Breast epithelium (tissue), 4 donors: ENCODE measurements at regions not wholly inside any gene's neighbourhood (a gene's known extent, or its start where the extent isn't known, plus 50 kb on each side); places are given as distances from the start of the nearest gene placed in this dataset.

Experiments
- DNase-seq, 2 donors: peaks; one replicate each; pipeline ENCODE4 v3.0.0-alpha.2; 2019; ENCODE audit warnings: low spot score in 2 of 2
- H3K27ac ChIP-seq, 2 donors: fragments of 200-600 bp; sonication (generic) in 1 of 2; one replicate each; pipeline ENCODE4 v1.5.1; 2016 to 2019; ENCODE audit warnings: mild to moderate bottlenecking in 1 of 2
- H3K27me3 ChIP-seq, 2 donors: fragments of 200-600 bp; sonication (generic) in 1 of 2; one replicate each; pipeline versions ENCODE4 v1.5.1 to v1.6.0; 2017 to 2019; ENCODE audit warnings: control low read depth in 1 of 2, mild to moderate bottlenecking in 1 of 2
- H3K36me3 ChIP-seq: fragments of 200-600 bp; one replicate; pipeline ENCODE4 v1.5.1; 2019
- H3K4me1 ChIP-seq, 2 donors: fragments of 200-600 bp; sonication (generic); one replicate each; pipeline ENCODE4 v1.5.1; 2016 to 2019; ENCODE audit warnings: control low read depth in 1 of 2
- H3K4me3 ChIP-seq, 3 donors: fragments of 200-600 bp; sonication (generic); 1 replicate in 2 of 3; 2 replicates in 1 of 3; pipeline ENCODE4 v1.5.1; 2016 to 2019; ENCODE audit warnings: mild to moderate bottlenecking in 3 of 3, moderate library complexity in 2 of 3
- H3K9me3 ChIP-seq, 2 donors: fragments of 200-600 bp; sonication (generic) in 1 of 2; one replicate each; pipeline ENCODE4 v1.5.1; 2016 to 2019; ENCODE audit warnings: control low read depth in 1 of 2
- POLR2A ChIP-seq: fragments of 450-650 bp; IDR thresholded peaks from one replicate; pipeline ENCODE4 v1.6.1; 2016; ENCODE audit warnings: antibody characterized with exemption, mild to moderate bottlenecking, moderate library complexity
- POLR2AphosphoS5 ChIP-seq, 3 donors: sonication (generic); formaldehyde crosslinking; IDR thresholded peaks; one replicate each; pipeline ENCODE4 v1.6.1; 2017; ENCODE audit warnings: antibody characterized with exemption in 3 of 3
- intact Hi-C: fragments of 100-400 bp; cut with DNase I; formaldehyde crosslinking; loops from one replicate; pipeline ENCODE4 v1.15.1; 2023; ENCODE audit warnings: low total_unique reads
- TF ChIP-seq, protein P1 (sequence below), 3 donors: fragments of 450-650 bp; IDR thresholded peaks; one replicate each; pipeline ENCODE4 v1.5.1; 2016 to 2017; ENCODE audit warnings: antibody characterized with exemption in 3 of 3, mild to moderate bottlenecking in 3 of 3, moderate library complexity in 3 of 3

- Histone ChIP-seq H3K9me3 (no peaks in the 10 kb centered on the region), H3K27ac (no peak overlapping the region), H3K4me1 (no peaks in the 10 kb centered on the region), H3K4me3 (no peak overlapping the region), H3K27me3 (peaks cover 0 to 4% of the 10 kb centered on the region in 2 donors), H3K36me3 (no peaks in the 10 kb centered on the region)
- TF ChIP-seq POLR2AphosphoS5 (IDR thresholded peaks at IDR 0.05) (no peak), POLR2A (no peak)
- TF ChIP-seq, protein P1, sequence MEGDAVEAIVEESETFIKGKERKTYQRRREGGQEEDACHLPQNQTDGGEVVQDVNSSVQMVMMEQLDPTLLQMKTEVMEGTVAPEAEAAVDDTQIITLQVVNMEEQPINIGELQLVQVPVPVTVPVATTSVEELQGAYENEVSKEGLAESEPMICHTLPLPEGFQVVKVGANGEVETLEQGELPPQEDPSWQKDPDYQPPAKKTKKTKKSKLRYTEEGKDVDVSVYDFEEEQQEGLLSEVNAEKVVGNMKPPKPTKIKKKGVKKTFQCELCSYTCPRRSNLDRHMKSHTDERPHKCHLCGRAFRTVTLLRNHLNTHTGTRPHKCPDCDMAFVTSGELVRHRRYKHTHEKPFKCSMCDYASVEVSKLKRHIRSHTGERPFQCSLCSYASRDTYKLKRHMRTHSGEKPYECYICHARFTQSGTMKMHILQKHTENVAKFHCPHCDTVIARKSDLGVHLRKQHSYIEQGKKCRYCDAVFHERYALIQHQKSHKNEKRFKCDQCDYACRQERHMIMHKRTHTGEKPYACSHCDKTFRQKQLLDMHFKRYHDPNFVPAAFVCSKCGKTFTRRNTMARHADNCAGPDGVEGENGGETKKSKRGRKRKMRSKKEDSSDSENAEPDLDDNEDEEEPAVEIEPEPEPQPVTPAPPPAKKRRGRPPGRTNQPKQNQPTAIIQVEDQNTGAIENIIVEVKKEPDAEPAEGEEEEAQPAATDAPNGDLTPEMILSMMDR (IDR thresholded peaks at IDR 0.05), result no peak
- DNase-seq, result no peak
- intact Hi-C loops, result no loop called here
Measured at GRCh38 chr11:45386972-45387371, 100.8 kb upstream of the SYT13 start.

GRCh38 chr11:45385844-45386243, 99.7 kb upstream of the SYT13 start:
- TF ChIP-seq, protein P1 (IDR thresholded peaks at IDR 0.05), result no peak
- TF ChIP-seq POLR2AphosphoS5 (IDR thresholded peaks at IDR 0.05) (no peak), POLR2A (no peak)
- intact Hi-C loops, result no loop called here
- no peak for DNase-seq

GRCh38 chr11:45385423-45385822, 99.3 kb upstream of the SYT13 start:
- H3K9me3 ChIP-seq, result no peaks in the 10 kb centered on the region
- no peaks in the 10 kb centered on the region for H3K36me3 ChIP-seq
- H3K27ac ChIP-seq, result no peak overlapping the region
- intact Hi-C loops, result no loop called here
- no peaks in the 10 kb centered on the region for H3K4me1 ChIP-seq
- no peak for DNase-seq
- H3K4me3 ChIP-seq, result no peak overlapping the region
- peaks cover 0 to 4% of the 10 kb centered on the region in 2 donors for H3K27me3 ChIP-seq
- TF ChIP-seq, protein P1 (IDR thresholded peaks at IDR 0.05), result no peak
- TF ChIP-seq POLR2A (no peak), POLR2AphosphoS5 (IDR thresholded peaks at IDR 0.05) (no peak)

More at GRCh38 chr11:45385844-45386243, 99.7 kb upstream of the SYT13 start:
- H3K4me1 ChIP-seq, result no peaks in the 10 kb centered on the region
- H3K36me3 ChIP-seq, result no peaks in the 10 kb centered on the region
- H3K9me3 ChIP-seq, result no peaks in the 10 kb centered on the region
- no peak overlapping the region for H3K4me3 ChIP-seq
- peaks cover 0 to 4% of the 10 kb centered on the region in 2 donors for H3K27me3 ChIP-seq
- H3K27ac ChIP-seq, result no peak overlapping the region

- peaks cover 0 to 6% of the 10 kb centered on the region in 2 donors for H3K27me3 ChIP-seq
- TF ChIP-seq POLR2A (no peak), POLR2AphosphoS5 (IDR thresholded peaks at IDR 0.05) (no peak)
- TF ChIP-seq, protein P1 (IDR thresholded peaks at IDR 0.05), result no peak
- H3K9me3 ChIP-seq, result no peaks in the 10 kb centered on the region
- H3K27ac ChIP-seq, result no peak overlapping the region
- no peak for DNase-seq
- no peak overlapping the region for H3K4me3 ChIP-seq
- no peaks in the 10 kb centered on the region for H3K36me3 ChIP-seq
- no peaks in the 10 kb centered on the region for H3K4me1 ChIP-seq
- intact Hi-C loops, result no loop called here
Measured at GRCh38 chr11:45384711-45385241, 98.6 kb upstream of the SYT13 start.

GRCh38 chr11:45384016-45384415, 97.9 kb upstream of the SYT13 start:
- H3K4me3 ChIP-seq, result no peak overlapping the region
- intact Hi-C loops, result no loop called here
- TF ChIP-seq POLR2A (no peak), POLR2AphosphoS5 (IDR thresholded peaks at IDR 0.05) (no peak)
- TF ChIP-seq, protein P1 (IDR thresholded peaks at IDR 0.05), result no peak
- DNase-seq, result no peak
- H3K4me1 ChIP-seq, result no peaks in the 10 kb centered on the region
- no peak overlapping the region for H3K27ac ChIP-seq
- H3K36me3 ChIP-seq, result no peaks in the 10 kb centered on the region
- peaks cover 0 to 9% of the 10 kb centered on the region in 2 donors for H3K27me3 ChIP-seq
- H3K9me3 ChIP-seq, result no peaks in the 10 kb centered on the region
